Progenitor cell of endocrine pancreas (in vitro differentiated cells): ENCODE measurements at regions not wholly inside any gene's neighbourhood (a gene's known extent, or its start where the extent isn't known, plus 50 kb on each side); places are given as distances from the start of the nearest gene placed in this dataset.
A peak's percentile ranks its signal among the peaks of the same experiment; 100 is the strongest.
"Not testable (repeated sequence)": the region's sequence is repeated elsewhere in the genome, so short reads cannot be mapped to it uniquely, and the experiment has no call there.

Experiments
- DNase-seq: peaks from one replicate; pipeline ENCODE4 v3.0.0; 2021; ENCODE audit warnings: low spot score; ENCODE audit not compliant: unreplicated experiment
- H3K27ac Mint-ChIP-seq: 2 replicates; pipeline ENCODE4 v1.8.0; 2021; ENCODE audit warnings: mild to moderate bottlenecking, moderate library complexity, mixed read lengths
- H3K27me3 Mint-ChIP-seq: 2 replicates; pipeline ENCODE4 v1.8.0; 2021; ENCODE audit warnings: mixed read lengths
- H3K36me3 Mint-ChIP-seq: 2 replicates; pipeline ENCODE4 v1.8.0; 2022; ENCODE audit warnings: mixed read lengths; ENCODE audit not compliant: insufficient read depth
- H3K4me1 Mint-ChIP-seq: 2 replicates; pipeline ENCODE4 v1.8.0; 2021; ENCODE audit warnings: low read depth, mixed read lengths
- H3K4me3 Mint-ChIP-seq: 2 replicates; pipeline ENCODE4 v1.8.0; 2021; ENCODE audit warnings: low read depth, mild to moderate bottlenecking, moderate library complexity, mixed read lengths
- H3K9me3 Mint-ChIP-seq: 2 replicates; pipeline ENCODE4 v1.8.0; 2021; ENCODE audit warnings: low read depth, mixed read lengths
- CTCF ChIP-seq: fragments of 200-600 bp; sonication (generic); IDR thresholded peaks from one replicate; pipeline ENCODE4 v1.5.0; 2021; ENCODE audit warnings: antibody characterized with exemption, mild to moderate bottlenecking; ENCODE audit not compliant: unreplicated experiment

GRCh38 chr10:29701306-29701705 lies 66.5 kb upstream of the SVIL start:
- H3K4me1 Mint-ChIP-seq: peaks cover 1% of the 10 kb centered on the region
- H3K27me3 Mint-ChIP-seq: no peaks in the 10 kb centered on the region
- no peak overlapping the region for H3K4me3 Mint-ChIP-seq
- TF ChIP-seq CTCF: no peak
- H3K36me3 Mint-ChIP-seq: peaks cover 7% of the 10 kb centered on the region
- peaks cover 4% of the 10 kb centered on the region for H3K9me3 Mint-ChIP-seq
- DNase-seq: no peak
- H3K27ac Mint-ChIP-seq: no peak overlapping the region

- DNase-seq: no peak
- Mint-ChIP-seq H3K36me3 (peaks cover 8% of the 10 kb centered on the region), H3K27me3 (no peaks in the 10 kb centered on the region), H3K9me3 (no peaks in the 10 kb centered on the region), H3K27ac (peak overlapping the region; percentile 39), H3K4me1 (peaks cover 1% of the 10 kb centered on the region), H3K4me3 (no peak overlapping the region)
- TF ChIP-seq CTCF: no peak
Measured at GRCh38 chr10:29699621-29700020, 64.8 kb upstream of the SVIL start.

GRCh38 chr10:29698773-29699490 lies 64.2 kb upstream of the SVIL start:
- H3K36me3 Mint-ChIP-seq: peaks cover 9% of the 10 kb centered on the region
- H3K9me3 Mint-ChIP-seq: no peaks in the 10 kb centered on the region
- no peak overlapping the region for H3K4me3 Mint-ChIP-seq
- peaks cover 1% of the 10 kb centered on the region for H3K4me1 Mint-ChIP-seq
- DNase-seq: no peak
- H3K27me3 Mint-ChIP-seq: no peaks in the 10 kb centered on the region
- no peak for TF ChIP-seq CTCF
- H3K27ac Mint-ChIP-seq: peak overlapping the region; percentile 16

- not testable (repeated sequence) for H3K27me3 Mint-ChIP-seq, H3K27ac Mint-ChIP-seq
- peaks cover 13% of the 10 kb centered on the region for H3K36me3 Mint-ChIP-seq
Measured at GRCh38 chr10:29696581-29696980, 61.8 kb upstream of the SVIL start.

GRCh38 chr10:29694121-29694520 lies 59.4 kb upstream of the SVIL start:
- Mint-ChIP-seq H3K9me3 (no peaks in the 10 kb centered on the region), H3K36me3 (peaks cover 11% of the 10 kb centered on the region), H3K27me3 (no peaks in the 10 kb centered on the region), H3K27ac (no peak overlapping the region), H3K4me3 (no peak overlapping the region), H3K4me1 (no peaks in the 10 kb centered on the region)
- no peak for TF ChIP-seq CTCF
- DNase-seq: no peak

More at GRCh38 chr10:29696581-29696980, 61.8 kb upstream of the SVIL start:
- not testable (repeated sequence) for H3K9me3 Mint-ChIP-seq, H3K4me1 Mint-ChIP-seq, H3K4me3 Mint-ChIP-seq, DNase-seq

- H3K4me1 Mint-ChIP-seq: peaks cover 14% of the 10 kb centered on the region
- H3K4me3 Mint-ChIP-seq: no peak overlapping the region
- peaks cover 11% of the 10 kb centered on the region for H3K36me3 Mint-ChIP-seq
- H3K9me3 Mint-ChIP-seq: no peaks in the 10 kb centered on the region
- DNase-seq: no peak
- H3K27ac Mint-ChIP-seq: peak overlapping the region; percentile 31
- TF ChIP-seq CTCF: no peak
- H3K27me3 Mint-ChIP-seq: no peaks in the 10 kb centered on the region
Measured at GRCh38 chr10:29692121-29692539, 57.4 kb upstream of the SVIL start.
